ENCODE measurements at regions not wholly inside any gene's neighbourhood (a gene's known extent, or its start where the extent isn't known, plus 50 kb on each side); places are given as distances from the start of the nearest gene placed in this dataset.

DNA sequence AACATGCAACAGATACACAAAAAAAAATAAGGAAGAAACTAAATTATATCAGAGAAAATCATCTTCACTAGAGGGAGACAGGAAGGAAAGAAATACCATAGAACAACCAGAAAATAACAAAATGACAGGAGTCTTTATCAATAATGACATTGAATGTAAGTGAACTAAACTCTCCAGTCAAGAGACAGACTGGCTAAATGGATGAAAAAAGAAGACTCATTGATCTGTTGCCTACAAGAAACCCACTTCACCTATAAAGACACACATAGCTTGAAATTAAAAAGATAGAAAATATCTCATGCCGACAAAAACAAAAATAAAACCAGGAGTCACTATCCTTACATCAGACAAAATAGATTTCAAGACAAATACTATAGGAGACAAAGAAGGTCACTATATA, 593.1 kb upstream of the USP24 start:
- no peaks in the 10 kb centered on the region for H3K27me3 ChIP-seq (ENCODE audit: insufficient read depth, low read length)
- H3K23me2 ChIP-seq (ENCODE audit: insufficient read length, low read depth, low read length, poor library complexity, severe bottlenecking), result no peaks in the 10 kb centered on the region
- no peak overlapping the region for H3K23ac ChIP-seq (ENCODE audit: insufficient read length, low read depth, low read length)
- H4K8ac ChIP-seq (replicated peaks; ENCODE audit: insufficient read length, low read depth, low read length), result no peak overlapping the region
- H2BK20ac ChIP-seq (ENCODE audit: low read depth, low read length, poor library complexity, severe bottlenecking), result no peak overlapping the region
- H3K4me3 Mint-ChIP-seq, result no peak overlapping the region
- H2BK5ac ChIP-seq (ENCODE audit: insufficient read length, low read length), result no peak overlapping the region
- WGBS (ENCODE audit: extremely low coverage, insufficient read length, low lambda C conversion rate), result no CpG with 5 or more reads among the region's 1 CpG
- H3K36me3 Mint-ChIP-seq (ENCODE audit: insufficient read depth in 1 of 3, low read depth in 3 of 3), result no peaks in the 10 kb centered on the region
- no peak overlapping the region for H3K27ac Mint-ChIP-seq
- H3K4ac ChIP-seq (ENCODE audit: low read depth, low read length), result no peak overlapping the region
- H2BK15ac ChIP-seq (ENCODE audit: low read depth, low read length), result no peak overlapping the region
- no peak overlapping the region for H2AK5ac ChIP-seq (ENCODE audit: insufficient read length, low read length)
- H3T11ph ChIP-seq (ENCODE audit: low read length), result no peak overlapping the region
- H3K4me1 Mint-ChIP-seq, result no peaks in the 10 kb centered on the region
- no peak for DNase-seq
- H3K4me2 ChIP-seq (ENCODE audit: insufficient read depth, insufficient read length, low read length), result no peak overlapping the region
- no peak overlapping the region for H2BK12ac ChIP-seq (ENCODE audit: insufficient read length, low read depth, low read length)
- no peak overlapping the region for H3K18ac ChIP-seq (ENCODE audit: insufficient read length, low read depth, low read length)
- no peaks in the 10 kb centered on the region for H4K20me1 ChIP-seq (ENCODE audit: control insufficient read depth, insufficient read depth, insufficient read length)
- TF ChIP-seq, protein P1, sequence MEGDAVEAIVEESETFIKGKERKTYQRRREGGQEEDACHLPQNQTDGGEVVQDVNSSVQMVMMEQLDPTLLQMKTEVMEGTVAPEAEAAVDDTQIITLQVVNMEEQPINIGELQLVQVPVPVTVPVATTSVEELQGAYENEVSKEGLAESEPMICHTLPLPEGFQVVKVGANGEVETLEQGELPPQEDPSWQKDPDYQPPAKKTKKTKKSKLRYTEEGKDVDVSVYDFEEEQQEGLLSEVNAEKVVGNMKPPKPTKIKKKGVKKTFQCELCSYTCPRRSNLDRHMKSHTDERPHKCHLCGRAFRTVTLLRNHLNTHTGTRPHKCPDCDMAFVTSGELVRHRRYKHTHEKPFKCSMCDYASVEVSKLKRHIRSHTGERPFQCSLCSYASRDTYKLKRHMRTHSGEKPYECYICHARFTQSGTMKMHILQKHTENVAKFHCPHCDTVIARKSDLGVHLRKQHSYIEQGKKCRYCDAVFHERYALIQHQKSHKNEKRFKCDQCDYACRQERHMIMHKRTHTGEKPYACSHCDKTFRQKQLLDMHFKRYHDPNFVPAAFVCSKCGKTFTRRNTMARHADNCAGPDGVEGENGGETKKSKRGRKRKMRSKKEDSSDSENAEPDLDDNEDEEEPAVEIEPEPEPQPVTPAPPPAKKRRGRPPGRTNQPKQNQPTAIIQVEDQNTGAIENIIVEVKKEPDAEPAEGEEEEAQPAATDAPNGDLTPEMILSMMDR (conservative IDR thresholded peaks at IDR 0.05), result no peak
- no peak overlapping the region for H3K27ac ChIP-seq (ENCODE audit: insufficient read length, low read depth, low read length)
- no peak overlapping the region for H3K14ac ChIP-seq (ENCODE audit: insufficient read depth, low read length)
- no peaks in the 10 kb centered on the region for H3K4me1 ChIP-seq (ENCODE audit: insufficient read depth, low read length)
- H3K56ac ChIP-seq (ENCODE audit: insufficient read length, low read depth, low read length), result no peak overlapping the region
- no peaks in the 10 kb centered on the region for H3K27me3 Mint-ChIP-seq (ENCODE audit: low read depth)
- no peak overlapping the region for H2AFZ ChIP-seq (ENCODE audit: low read length)
- H3K79me2 ChIP-seq (ENCODE audit: insufficient read depth, low read length), result no peaks in the 10 kb centered on the region
- H4K91ac ChIP-seq (ENCODE audit: insufficient read length, low read depth, low read length), result no peak overlapping the region
- no peaks in the 10 kb centered on the region for H3K79me1 ChIP-seq (ENCODE audit: insufficient read depth, low read depth, low read length, poor library complexity, severe bottlenecking)
- H3K9me3 ChIP-seq (ENCODE audit: control insufficient read depth, low read depth, low read length), result no peaks in the 10 kb centered on the region
- H3K9ac ChIP-seq (ENCODE audit: extremely low read depth, insufficient read length, low read length), result no peak overlapping the region
- no peak overlapping the region for H2BK120ac ChIP-seq (ENCODE audit: low read depth, low read length, poor library complexity, severe bottlenecking)
- no peak overlapping the region for H4K5ac ChIP-seq (ENCODE audit: insufficient read length, low read depth, low read length)
- H3K9me3 Mint-ChIP-seq, result no peaks in the 10 kb centered on the region; a peak in 1 of 5 replicates

Data from H9 (cell line).